Upper lobe of left lung (tissue), 4 donors: ENCODE measurements at regions not wholly inside any gene's neighbourhood (a gene's known extent, or its start where the extent isn't known, plus 50 kb on each side); places are given as distances from the start of the nearest gene placed in this dataset.

Experiments
- CTCF ChIP-seq, 6 experiments: fragments of 450-650 bp in 4 of 6; fragments of 200-600 bp in 2 of 6; sonication (generic) in 2 of 6; IDR thresholded peaks; one replicate each; pipeline ENCODE4 v1.5.1; 2016 to 2019; ENCODE audit warnings: antibody characterized with exemption in 6 of 6
- POLR2AphosphoS5 ChIP-seq, 2 donors: sonication (generic); formaldehyde crosslinking; IDR thresholded peaks; one replicate each; pipeline ENCODE4 v1.5.1; 2017; ENCODE audit warnings: antibody characterized with exemption in 2 of 2

DNA sequence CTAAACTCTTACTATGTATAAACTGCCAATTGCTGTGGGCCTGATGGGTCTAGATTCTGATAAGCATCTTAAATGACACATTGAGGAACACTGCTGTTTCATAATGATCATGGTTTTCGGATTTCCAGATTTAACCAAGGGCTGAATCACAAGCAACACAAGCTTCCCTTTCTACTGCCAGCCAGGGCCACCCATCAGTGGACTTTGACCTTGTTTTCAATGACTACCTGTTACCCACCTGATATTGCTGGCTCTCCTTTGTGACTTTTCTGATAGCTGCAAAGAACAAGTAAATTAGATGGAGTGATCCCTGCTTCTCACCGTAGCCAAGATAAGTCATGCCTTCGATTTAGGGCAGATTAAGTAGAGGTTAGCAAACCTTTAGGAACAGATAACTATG, 259.0 kb downstream of the PAX3 start:
- TF ChIP-seq CTCF (IDR thresholded peaks at IDR 0.05) = no peak
- TF ChIP-seq POLR2AphosphoS5 (IDR thresholded peaks at IDR 0.05) = no peak
